Lower leg skin (tissue), 3 donors: ENCODE measurements at regions not wholly inside any gene's neighbourhood (a gene's known extent, or its start where the extent isn't known, plus 50 kb on each side); places are given as distances from the start of the nearest gene placed in this dataset.

Experiments used
- CTCF ChIP-seq, 3 donors: fragments of 450-650 bp; IDR thresholded peaks; one replicate each; pipeline ENCODE4 v1.5.1; 2016; ENCODE audit warnings: antibody characterized with exemption in 3 of 3, mild to moderate bottlenecking in 3 of 3, moderate library complexity in 2 of 3
- POLR2A ChIP-seq, 2 donors: fragments of 450-650 bp; IDR thresholded peaks; one replicate each; pipeline ENCODE4 v1.6.1; 2016 to 2017; ENCODE audit warnings: antibody characterized with exemption in 2 of 2, mild to moderate bottlenecking in 1 of 2, moderate library complexity in 1 of 2

GRCh38 chr2:144944546-144945220 is 424.8 kb upstream of the ZEB2 start:
- no peak for TF ChIP-seq POLR2A (IDR thresholded peaks at IDR 0.05)
- no peak for TF ChIP-seq CTCF (IDR thresholded peaks at IDR 0.05)
